Effector memory CD4-positive, alpha-beta T cell (primary cell): ENCODE measurements at regions not wholly inside any gene's neighbourhood (a gene's known extent, or its start where the extent isn't known, plus 50 kb on each side); places are given as distances from the start of the nearest gene placed in this dataset.

Experiments
- DNase-seq, 3 donors: peaks; one replicate each; pipeline ENCODE4 v3.0.0-alpha.2; 2020
- H3K27ac ChIP-seq: 2 replicates; pipeline ENCODE4 v1.7.0; 2013; ENCODE audit warnings: mild to moderate bottlenecking, low read length, moderate library complexity; ENCODE audit not compliant: insufficient read depth, poor library complexity, severe bottlenecking
- H3K27me3 ChIP-seq: replicated peaks from 2 replicates; pipeline ENCODE4 v1.7.0; 2013; ENCODE audit warnings: mild to moderate bottlenecking, low read length; ENCODE audit not compliant: insufficient read depth, control insufficient read depth, poor library complexity, severe bottlenecking
- H3K36me3 ChIP-seq: 2 replicates; pipeline ENCODE4 v1.7.0; 2013; ENCODE audit warnings: mild to moderate bottlenecking, low read length, moderate library complexity; ENCODE audit not compliant: control insufficient read depth, insufficient read depth
- H3K4me1 ChIP-seq: 2 replicates; pipeline ENCODE4 v1.7.0; 2013; ENCODE audit warnings: low read length, mild to moderate bottlenecking; ENCODE audit not compliant: control insufficient read depth, insufficient read depth, poor library complexity, severe bottlenecking
- H3K4me3 ChIP-seq: 2 replicates; pipeline ENCODE4 v1.7.0; 2013; ENCODE audit warnings: low read length, low read depth, mild to moderate bottlenecking; ENCODE audit not compliant: insufficient read depth, poor library complexity, severe bottlenecking
- H3K9me3 ChIP-seq: 2 replicates; pipeline ENCODE4 v1.7.0; 2013; ENCODE audit warnings: mild to moderate bottlenecking, low read length, moderate library complexity; ENCODE audit not compliant: control insufficient read depth

- H3K4me1 ChIP-seq: no peaks in the 10 kb centered on the region
- H3K36me3 ChIP-seq: no peaks in the 10 kb centered on the region
- no peaks in the 10 kb centered on the region for H3K27me3 ChIP-seq
- H3K27ac ChIP-seq: no peak overlapping the region
- no peak for DNase-seq
- no peak overlapping the region for H3K4me3 ChIP-seq
- no peaks in the 10 kb centered on the region for H3K9me3 ChIP-seq
Measured at GRCh38 chr2:172322049-172322448, 105.3 kb upstream of the ITGA6 start.

DNA sequence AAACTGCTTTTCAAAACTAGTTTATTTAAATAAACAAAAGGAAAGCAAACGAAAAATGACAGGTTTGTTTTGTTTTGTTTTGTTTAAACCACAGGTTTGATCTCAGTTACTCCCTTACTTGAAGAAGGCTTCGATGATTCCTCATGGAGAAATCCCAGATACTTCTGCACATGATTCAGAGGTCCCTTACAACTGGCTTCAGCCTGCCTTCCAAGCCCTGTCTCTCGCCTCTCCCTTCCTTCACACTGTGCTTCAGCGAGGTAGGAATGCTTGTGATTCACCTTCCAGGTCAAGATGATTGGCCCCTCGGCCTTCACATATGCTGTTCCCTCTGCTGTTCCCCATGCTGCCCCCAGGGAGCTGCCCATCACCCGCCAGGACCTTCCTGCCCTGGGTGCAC is 104.1 kb upstream of the ITGA6 start:
- Histone ChIP-seq H3K27me3 (no peaks in the 10 kb centered on the region), H3K4me3 (no peak overlapping the region), H3K9me3 (no peaks in the 10 kb centered on the region), H3K27ac (no peak overlapping the region), H3K4me1 (no peaks in the 10 kb centered on the region), H3K36me3 (no peaks in the 10 kb centered on the region)
- DNase-seq: no peak

DNA sequence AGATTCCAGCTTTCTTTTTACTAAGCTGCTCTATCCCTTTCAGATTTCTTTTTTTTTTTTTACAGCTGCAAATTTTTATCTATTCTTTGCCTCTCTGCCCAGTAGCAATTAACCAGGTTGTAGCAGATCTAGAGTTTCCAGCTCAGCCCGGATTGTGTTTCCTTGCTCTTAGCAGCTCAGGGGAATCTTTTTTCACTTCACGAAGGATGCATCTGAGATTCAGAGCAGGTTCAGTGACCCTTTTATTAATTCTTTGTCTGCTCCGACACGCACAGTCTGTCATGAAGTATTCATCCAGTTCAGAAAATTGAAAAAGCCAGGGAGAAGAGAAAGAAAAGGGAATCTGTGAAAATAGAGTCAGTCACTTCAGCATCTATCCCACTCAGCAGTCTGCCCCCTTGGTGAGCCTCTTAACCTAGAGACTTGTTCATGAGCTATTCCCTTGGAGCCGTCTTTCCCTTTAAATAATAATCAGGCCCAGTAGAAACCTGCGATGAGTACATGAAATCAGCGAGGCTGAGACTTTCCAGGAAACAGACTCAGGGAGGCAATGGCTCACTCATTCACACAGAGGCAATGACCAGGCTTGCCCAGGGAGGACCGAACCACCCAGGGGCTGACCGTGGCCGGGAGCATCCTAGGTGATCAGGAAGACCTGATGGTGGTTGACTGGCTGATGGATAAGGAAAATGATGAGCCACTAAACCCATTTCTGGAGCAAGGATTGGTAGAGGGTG is 103.4 kb upstream of the ITGA6 start:
- Histone ChIP-seq H3K9me3 (no peaks in the 10 kb centered on the region), H3K36me3 (no peaks in the 10 kb centered on the region), H3K4me1 (no peaks in the 10 kb centered on the region), H3K27ac (no peak overlapping the region), H3K27me3 (no peaks in the 10 kb centered on the region), H3K4me3 (no peak overlapping the region)
- DNase-seq: no peak

DNA sequence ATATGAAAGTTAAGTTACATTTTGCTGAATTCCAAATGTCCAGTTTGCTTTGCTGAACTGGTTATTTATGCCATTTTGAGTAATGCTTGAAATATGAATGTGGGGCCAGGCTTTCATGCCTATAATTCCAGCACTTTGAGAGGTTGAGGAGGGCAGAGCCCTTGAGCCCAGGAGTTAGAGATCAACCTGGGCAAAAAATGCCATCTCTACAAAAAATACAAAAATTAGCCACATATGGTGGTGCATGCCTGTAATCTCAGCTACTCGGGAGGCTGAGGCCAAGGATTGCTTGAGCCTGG is 101.2 kb upstream of the ITGA6 start:
- Histone ChIP-seq H3K27ac (no peak overlapping the region), H3K36me3 (no peaks in the 10 kb centered on the region), H3K9me3 (no peaks in the 10 kb centered on the region), H3K27me3 (no peaks in the 10 kb centered on the region), H3K4me1 (no peaks in the 10 kb centered on the region), H3K4me3 (no peak overlapping the region)
- DNase-seq: no peak

- H3K9me3 ChIP-seq: no peaks in the 10 kb centered on the region
Measured at GRCh38 chr2:172328103-172328841, 99.1 kb upstream of the ITGA6 start.

DNA sequence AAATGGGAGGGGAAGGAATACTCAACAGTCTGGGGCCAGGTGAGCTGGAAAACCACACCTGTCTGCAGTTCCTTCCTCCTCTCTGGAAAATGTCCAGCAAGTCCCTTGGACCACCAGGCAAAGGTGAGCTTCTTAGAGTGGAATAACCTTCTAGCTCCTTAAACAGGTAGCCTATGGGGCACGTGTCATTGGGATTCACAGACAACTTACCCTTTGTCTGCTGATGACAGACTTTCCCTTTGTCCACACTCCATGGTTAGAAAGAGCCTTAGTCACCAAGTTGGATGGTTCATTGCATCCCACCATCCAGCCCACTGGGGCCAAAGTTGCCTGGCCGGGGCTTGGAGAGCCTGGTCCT is 98.0 kb upstream of the ITGA6 start:
- Histone ChIP-seq H3K27ac (no peak overlapping the region), H3K4me3 (no peak overlapping the region), H3K9me3 (no peaks in the 10 kb centered on the region), H3K27me3 (no peaks in the 10 kb centered on the region), H3K36me3 (no peaks in the 10 kb centered on the region), H3K4me1 (no peaks in the 10 kb centered on the region)
- DNase-seq: no peak

More at GRCh38 chr2:172328103-172328841, 99.1 kb upstream of the ITGA6 start:
- no peak for DNase-seq
- no peaks in the 10 kb centered on the region for H3K36me3 ChIP-seq
- H3K27ac ChIP-seq: no peak overlapping the region
- no peaks in the 10 kb centered on the region for H3K27me3 ChIP-seq
- no peak overlapping the region for H3K4me3 ChIP-seq
- no peaks in the 10 kb centered on the region for H3K4me1 ChIP-seq

- H3K27me3 ChIP-seq: no peaks in the 10 kb centered on the region
- H3K4me3 ChIP-seq: no peak overlapping the region
- no peaks in the 10 kb centered on the region for H3K4me1 ChIP-seq
- no peak for DNase-seq
- H3K27ac ChIP-seq: no peak overlapping the region
- no peaks in the 10 kb centered on the region for H3K36me3 ChIP-seq
- no peaks in the 10 kb centered on the region for H3K9me3 ChIP-seq
Measured at GRCh38 chr2:172329774-172330671, 97.4 kb upstream of the ITGA6 start.

DNA sequence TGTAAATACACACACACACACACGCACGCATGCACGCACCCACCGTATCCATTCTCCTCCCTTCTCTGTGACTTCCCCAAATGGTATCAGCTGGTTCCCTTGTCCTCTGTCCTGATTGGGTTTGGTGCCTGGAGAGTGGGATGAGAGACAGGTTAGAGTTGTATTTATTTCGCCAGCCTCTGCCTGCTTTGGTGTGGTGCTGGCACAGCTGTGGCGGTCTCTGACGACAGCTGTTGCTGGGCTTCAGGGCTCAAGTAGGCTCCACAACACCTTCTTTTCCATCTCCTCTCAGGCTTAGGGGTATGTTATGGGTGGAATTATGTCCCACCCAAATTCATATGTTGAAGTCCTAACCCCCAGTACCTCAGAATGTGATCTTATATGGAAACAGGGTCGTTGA is 94.9 kb upstream of the ITGA6 start:
- Histone ChIP-seq H3K27me3 (no peaks in the 10 kb centered on the region), H3K4me3 (no peak overlapping the region), H3K9me3 (no peaks in the 10 kb centered on the region), H3K27ac (no peak overlapping the region), H3K36me3 (no peaks in the 10 kb centered on the region), H3K4me1 (no peaks in the 10 kb centered on the region)
- DNase-seq: no peak

- H3K36me3 ChIP-seq: no peaks in the 10 kb centered on the region
- H3K27ac ChIP-seq: no peak overlapping the region
- H3K9me3 ChIP-seq: no peaks in the 10 kb centered on the region
- H3K4me1 ChIP-seq: no peaks in the 10 kb centered on the region
- H3K4me3 ChIP-seq: no peak overlapping the region
- DNase-seq: no peak
- H3K27me3 ChIP-seq: no peaks in the 10 kb centered on the region
Measured at GRCh38 chr2:172333235-172333977, 94.0 kb upstream of the ITGA6 start.
